ENCODE measurements at regions not wholly inside any gene's neighbourhood (a gene's known extent, or its start where the extent isn't known, plus 50 kb on each side); places are given as distances from the start of the nearest gene placed in this dataset.

DNA sequence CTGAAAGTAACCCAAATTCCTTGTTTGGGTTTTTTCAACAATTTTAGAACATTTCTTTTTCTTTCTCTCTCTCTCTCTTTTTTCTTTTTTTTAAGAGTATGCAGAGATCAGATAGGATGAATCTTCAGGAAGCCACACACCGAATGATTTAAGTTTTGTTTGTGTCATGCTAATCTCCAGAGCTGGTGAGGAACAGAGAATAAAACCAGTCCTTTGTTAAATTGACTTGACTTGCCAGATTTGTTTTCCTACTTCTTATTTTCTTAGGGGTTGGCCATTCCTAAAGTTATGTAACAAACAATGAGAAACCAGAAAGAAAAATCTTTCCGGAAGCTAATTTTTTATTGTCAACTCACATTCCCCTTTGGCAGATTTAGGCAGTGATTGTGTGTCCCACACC lies 1669.3 kb upstream of the CDH6 start:
- intact Hi-C loops (cut with micrococcal nuclease), result no loop called here
- Histone ChIP-seq H3K36me3 (no peaks in the 10 kb centered on the region), H3K27ac (replicated peaks) (no peak overlapping the region), H3K4me3 (no peak overlapping the region), H3K4me1 (no peaks in the 10 kb centered on the region), H3K27me3 (ENCODE audit: low read depth) (no peaks in the 10 kb centered on the region), H3K9me3 (replicated peaks) (peaks cover 15% of the 10 kb centered on the region)
- no peak for DNase-seq
- no peak for TF ChIP-seq CTCF (IDR thresholded peaks at IDR 0.05; ENCODE audit: borderline replicate concordance)

- Histone ChIP-seq H3K4me3 (no peak overlapping the region), H3K4me1 (no peaks in the 10 kb centered on the region), H3K27ac (replicated peaks) (no peak overlapping the region), H3K9me3 (replicated peaks) (no peaks in the 10 kb centered on the region), H3K27me3 (ENCODE audit: low read depth) (no peaks in the 10 kb centered on the region), H3K36me3 (no peaks in the 10 kb centered on the region)
- intact Hi-C loops (cut with micrococcal nuclease), result no loop called here
- TF ChIP-seq CTCF (IDR thresholded peaks at IDR 0.05; ENCODE audit: borderline replicate concordance), result no peak
- no peak for DNase-seq
Observed at GRCh38 chr5:29518176-29518575, 1675.3 kb upstream of the CDH6 start.

- H3K27me3 ChIP-seq (ENCODE audit: low read depth), result no peaks in the 10 kb centered on the region
- H3K9me3 ChIP-seq (replicated peaks), result no peaks in the 10 kb centered on the region
- no peak for TF ChIP-seq CTCF (IDR thresholded peaks at IDR 0.05; ENCODE audit: borderline replicate concordance)
- H3K4me3 ChIP-seq, result no peak overlapping the region
- no peaks in the 10 kb centered on the region for H3K36me3 ChIP-seq
- H3K27ac ChIP-seq (replicated peaks), result no peak overlapping the region
- intact Hi-C loops (cut with micrococcal nuclease), result no loop called here
- no peak for DNase-seq
- H3K4me1 ChIP-seq, result no peaks in the 10 kb centered on the region
Observed at GRCh38 chr5:29516224-29516623, 1677.3 kb upstream of the CDH6 start.

DNA sequence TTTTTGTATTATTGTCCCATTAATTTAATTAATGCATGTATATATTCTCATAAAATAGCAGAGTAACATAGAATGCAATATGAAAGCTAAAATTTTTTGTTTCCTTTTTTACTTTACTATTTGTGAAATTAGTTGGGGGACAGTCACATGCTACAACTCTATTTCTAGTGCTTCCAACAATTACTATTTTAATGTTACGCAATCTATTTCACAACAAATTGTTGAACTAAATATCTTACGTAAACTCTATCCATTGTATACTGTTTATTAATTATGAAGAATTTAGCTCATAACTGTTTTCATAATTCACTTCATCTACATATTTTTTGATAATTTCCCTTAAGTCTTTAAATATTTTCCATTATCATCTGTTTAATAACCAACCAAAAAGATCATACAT lies 1685.4 kb upstream of the CDH6 start:
- Histone ChIP-seq H3K4me1 (no peaks in the 10 kb centered on the region), H3K4me3 (no peak overlapping the region), H3K36me3 (no peaks in the 10 kb centered on the region), H3K27ac (replicated peaks) (no peak overlapping the region), H3K9me3 (replicated peaks) (peaks cover 7% of the 10 kb centered on the region), H3K27me3 (ENCODE audit: low read depth) (no peaks in the 10 kb centered on the region)
- intact Hi-C loops (cut with micrococcal nuclease), result no loop called here
- TF ChIP-seq CTCF (IDR thresholded peaks at IDR 0.05; ENCODE audit: borderline replicate concordance), result no peak
- no peak for DNase-seq

DNA sequence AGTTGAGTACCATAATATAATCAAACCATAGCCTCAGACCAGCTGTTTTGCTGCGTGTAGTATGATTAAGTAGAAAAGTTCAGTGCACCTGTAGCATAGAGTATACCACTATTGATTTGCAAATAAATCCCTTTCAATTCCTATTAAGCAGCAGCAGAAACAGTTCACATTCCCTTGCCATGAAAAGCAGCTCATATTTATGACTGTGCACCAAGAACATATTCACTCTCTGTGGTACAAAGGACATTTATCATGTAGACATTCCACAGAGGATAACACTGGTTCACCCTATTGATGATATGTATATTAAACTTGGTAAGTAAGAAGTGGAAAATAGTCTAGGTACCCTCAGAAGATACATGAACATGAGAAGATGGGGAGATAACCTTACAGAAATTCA lies 1689.1 kb upstream of the CDH6 start:
- no peak for DNase-seq
- no peak for TF ChIP-seq CTCF (IDR thresholded peaks at IDR 0.05; ENCODE audit: borderline replicate concordance)
- Histone ChIP-seq H3K4me1 (no peaks in the 10 kb centered on the region), H3K9me3 (replicated peaks) (peaks cover 11% of the 10 kb centered on the region), H3K4me3 (no peak overlapping the region), H3K27me3 (ENCODE audit: low read depth) (no peaks in the 10 kb centered on the region), H3K36me3 (no peaks in the 10 kb centered on the region), H3K27ac (replicated peaks) (no peak overlapping the region)
- intact Hi-C loops (cut with micrococcal nuclease), result no loop called here

- Histone ChIP-seq H3K36me3 (no peaks in the 10 kb centered on the region), H3K27me3 (ENCODE audit: low read depth) (no peaks in the 10 kb centered on the region), H3K27ac (replicated peaks) (no peak overlapping the region), H3K9me3 (replicated peaks) (peaks cover 51% of the 10 kb centered on the region), H3K4me3 (no peak overlapping the region), H3K4me1 (no peaks in the 10 kb centered on the region)
- no peak for DNase-seq
- intact Hi-C loops (cut with micrococcal nuclease), result no loop called here
- TF ChIP-seq CTCF (IDR thresholded peaks at IDR 0.05; ENCODE audit: borderline replicate concordance), result no peak
Observed at GRCh38 chr5:29498860-29499259, 1694.6 kb upstream of the CDH6 start.

Data from left ventricle myocardium inferior (tissue), 1 donor.